ENCODE measurements at regions not wholly inside any gene's neighbourhood (a gene's known extent, or its start where the extent isn't known, plus 50 kb on each side); places are given as distances from the start of the nearest gene placed in this dataset.

- no peak for ATAC-seq
- Mint-ChIP-seq H3K9me3 (peaks cover 4 to 9% of the 10 kb centered on the region in 2 donors), H3K27me3 (peaks cover 8% of the 10 kb centered on the region), H3K4me3 (no peak overlapping the region), H3K27ac (no peak overlapping the region), H3K4me1 (no peaks in the 10 kb centered on the region)
- no peak for DNase-seq
These were observed 319.2 kb downstream of the SOX9 start for GRCh38 chr17:72439893-72440502.

DNA sequence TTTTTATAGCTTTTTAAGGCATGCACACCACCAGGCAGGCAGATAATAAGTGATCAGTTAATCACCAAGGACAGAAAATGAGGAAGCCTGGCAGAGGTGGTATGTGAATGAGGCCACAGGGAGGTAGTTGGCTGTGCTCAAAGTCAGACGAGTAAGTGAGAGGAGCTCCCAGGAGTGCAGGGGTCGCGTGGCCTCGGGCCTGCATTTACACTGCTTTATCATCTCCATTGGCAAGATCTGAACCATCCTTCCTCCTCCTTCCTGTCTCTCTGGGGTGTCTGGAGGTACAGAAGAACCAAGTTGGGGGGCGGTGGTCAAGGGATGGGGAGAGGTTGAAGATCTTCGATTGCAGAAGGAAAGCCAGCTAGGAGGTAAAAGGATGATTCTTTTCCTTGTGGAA lies 320.1 kb downstream of the SOX9 start:
- Mint-ChIP-seq H3K9me3 (peaks cover 4 to 9% of the 10 kb centered on the region in 2 donors), H3K27me3 (no peaks in the 10 kb centered on the region)

DNA sequence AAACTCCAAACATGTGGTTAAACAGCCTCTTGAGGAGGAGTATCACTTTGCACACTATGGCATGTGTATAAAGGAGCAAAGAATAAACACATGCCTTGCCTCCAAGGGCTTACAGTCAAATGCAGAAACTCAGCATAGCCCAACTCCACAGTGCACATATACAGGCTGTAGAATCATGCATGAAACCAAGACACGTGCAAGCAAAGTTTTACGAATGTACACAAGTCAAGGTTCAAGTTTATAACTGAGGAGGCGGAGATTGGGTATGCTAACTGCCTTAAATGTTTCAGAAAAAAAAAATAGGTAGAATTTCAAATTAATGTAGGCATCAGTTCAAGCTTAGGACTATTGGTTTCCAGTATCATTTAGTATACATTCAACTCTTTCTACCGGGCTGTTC lies 321.1 kb downstream of the SOX9 start:
- peaks cover 4 to 9% of the 10 kb centered on the region in 2 donors for H3K9me3 Mint-ChIP-seq
- no peaks in the 10 kb centered on the region for H3K27me3 Mint-ChIP-seq
- no peaks in the 10 kb centered on the region for H3K4me1 Mint-ChIP-seq
- no peak overlapping the region for H3K27ac Mint-ChIP-seq
- no peak overlapping the region for H3K4me3 Mint-ChIP-seq
- no peak for ATAC-seq
- no peak for DNase-seq

More for the DNA sequence above, 320.1 kb downstream of the SOX9 start:
- Mint-ChIP-seq H3K4me1 (no peaks in the 10 kb centered on the region), H3K27ac (no peak overlapping the region), H3K4me3 (no peak overlapping the region)
- ATAC-seq (no peak), DNase-seq (no peak)

GRCh38 chr17:72444517-72445054 lies 323.8 kb downstream of the SOX9 start:
- Mint-ChIP-seq H3K4me1 (no peaks in the 10 kb centered on the region), H3K27me3 (no peaks in the 10 kb centered on the region), H3K4me3 (no peak overlapping the region), H3K9me3 (peaks cover 4 to 6% of the 10 kb centered on the region in 2 donors), H3K27ac (no peak overlapping the region)
- DNase-seq (no peak), ATAC-seq (no peak)

DNA sequence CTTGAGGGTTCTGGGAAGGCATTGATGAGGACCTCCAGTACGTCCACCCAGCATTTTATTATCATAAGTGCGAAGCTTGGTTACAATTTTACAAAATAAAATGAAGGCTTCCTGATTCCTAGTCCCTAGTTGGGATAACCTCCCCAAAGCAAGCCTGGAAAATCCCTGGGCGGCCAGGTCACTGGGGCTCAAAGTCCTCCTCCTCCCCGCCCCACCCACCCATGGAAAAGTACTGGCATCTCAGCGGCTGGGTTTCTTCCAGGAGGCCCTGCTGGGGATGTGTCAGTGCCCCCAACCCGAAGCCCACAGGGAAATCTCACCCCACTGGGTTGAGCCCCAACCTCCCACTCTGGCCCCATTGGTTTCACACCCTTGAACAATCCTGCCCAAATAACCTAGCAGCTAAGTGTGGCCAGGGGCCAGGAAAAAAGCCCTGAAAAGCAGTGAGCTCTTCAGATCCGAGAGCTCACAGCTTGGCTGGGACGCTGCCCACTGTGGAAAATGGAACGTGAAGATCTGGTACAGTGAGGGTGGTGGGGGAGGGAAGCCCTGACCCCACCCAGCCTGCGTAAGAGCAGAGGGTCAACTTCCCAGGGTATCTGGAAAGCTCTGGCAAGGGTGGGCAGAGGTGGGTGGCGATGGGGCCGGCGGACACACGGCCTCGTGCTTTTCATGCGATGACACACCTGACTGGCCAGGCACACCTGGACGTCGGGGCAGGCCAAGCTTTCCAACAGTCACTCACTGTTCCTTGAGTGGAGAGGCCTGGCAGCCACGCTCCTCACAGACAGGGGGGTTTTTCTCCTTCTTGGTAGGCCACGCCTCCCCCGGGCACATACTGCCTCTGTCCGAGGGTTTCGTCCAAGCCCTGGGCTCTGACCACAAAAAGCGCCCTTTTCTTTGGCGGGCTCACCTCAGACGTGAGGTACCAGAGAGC lies 324.5 kb downstream of the SOX9 start:
- peaks cover 0 to under 1% of the 10 kb centered on the region in 2 donors for H3K9me3 Mint-ChIP-seq
- ATAC-seq (no peak), DNase-seq (no peak)
- no peak overlapping the region for H3K4me3 Mint-ChIP-seq
- H3K27ac Mint-ChIP-seq, result no peak overlapping the region
- H3K4me1 Mint-ChIP-seq, result no peaks in the 10 kb centered on the region
- no peaks in the 10 kb centered on the region for H3K27me3 Mint-ChIP-seq

DNA sequence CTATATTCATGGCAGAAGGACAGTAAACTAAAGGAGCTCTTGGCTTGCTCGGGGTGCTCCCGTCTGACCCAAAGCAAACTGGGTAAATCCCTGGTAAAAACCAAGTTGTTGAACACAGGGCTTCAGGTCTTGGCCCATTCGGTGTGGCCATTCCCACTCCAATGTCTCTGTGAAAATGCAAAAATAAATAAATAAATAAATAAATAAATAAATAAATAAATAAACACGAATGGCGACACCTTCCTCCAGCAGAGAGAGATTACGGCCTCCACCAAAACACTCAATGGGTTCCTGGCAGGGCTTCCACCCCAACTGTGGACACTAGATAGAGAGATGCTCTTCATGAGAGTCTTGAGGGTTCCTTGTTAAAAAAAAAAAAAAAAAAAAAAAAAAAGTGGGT lies 325.3 kb downstream of the SOX9 start:
- DNase-seq (no peak), ATAC-seq (no peak)
- no peaks in the 10 kb centered on the region for H3K4me1 Mint-ChIP-seq
- no peaks in the 10 kb centered on the region for H3K27me3 Mint-ChIP-seq
- H3K9me3 Mint-ChIP-seq, result peaks cover 0 to 3% of the 10 kb centered on the region in 2 donors
- H3K27ac Mint-ChIP-seq, result no peak overlapping the region
- no peak overlapping the region for H3K4me3 Mint-ChIP-seq

- DNase-seq (no peak), ATAC-seq (no peak)
- Mint-ChIP-seq H3K27ac (no peak overlapping the region), H3K4me1 (no peaks in the 10 kb centered on the region), H3K27me3 (no peaks in the 10 kb centered on the region), H3K4me3 (no peak overlapping the region), H3K9me3 (peaks cover 0 to 3% of the 10 kb centered on the region in 2 donors)
These were observed 325.9 kb downstream of the SOX9 start for GRCh38 chr17:72446525-72447250.

- Mint-ChIP-seq H3K27me3 (no peaks in the 10 kb centered on the region), H3K4me3 (no peak overlapping the region), H3K9me3 (peaks cover 0 to 3% of the 10 kb centered on the region in 2 donors), H3K27ac (no peak overlapping the region), H3K4me1 (no peaks in the 10 kb centered on the region)
- DNase-seq (no peak), ATAC-seq (no peak)
These were observed 326.4 kb downstream of the SOX9 start for GRCh38 chr17:72447251-72447640.

DNA sequence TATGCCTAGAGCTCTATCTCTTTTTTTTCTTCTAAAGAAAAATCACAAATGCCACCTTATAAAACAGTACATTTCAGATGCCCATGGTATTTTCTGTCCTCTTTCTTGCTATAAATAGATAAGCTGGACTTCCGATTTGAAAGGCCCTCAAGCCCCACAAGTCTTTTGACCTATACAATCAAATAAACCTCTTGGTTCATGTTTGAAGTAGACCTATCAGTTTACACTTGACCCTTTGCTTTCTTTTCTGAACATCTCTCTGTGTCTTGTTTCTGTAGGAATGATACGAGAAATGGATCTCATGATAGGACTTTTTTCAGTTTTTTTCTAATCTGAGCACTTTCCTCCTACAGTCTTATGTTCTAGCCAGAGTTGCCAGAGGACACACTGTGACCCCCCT lies 327.2 kb downstream of the SOX9 start:
- ATAC-seq, result no peak

GRCh38 chr17:72452286-72453173 lies 331.7 kb downstream of the SOX9 start:
- Mint-ChIP-seq H3K27me3 (no peaks in the 10 kb centered on the region), H3K4me3 (no peak overlapping the region), H3K4me1 (no peaks in the 10 kb centered on the region), H3K27ac (peak overlapping the region in 1 of 2 donors; percentile 34), H3K9me3 (peaks cover 0 to 3% of the 10 kb centered on the region in 2 donors)
- DNase-seq, result no peak
- no peak for ATAC-seq

More for the DNA sequence above, 327.2 kb downstream of the SOX9 start:
- Mint-ChIP-seq H3K9me3 (peaks cover 0 to 3% of the 10 kb centered on the region in 2 donors), H3K27me3 (no peaks in the 10 kb centered on the region), H3K4me3 (no peak overlapping the region), H3K27ac (no peak overlapping the region), H3K4me1 (no peaks in the 10 kb centered on the region)
- DNase-seq, result no peak

DNA sequence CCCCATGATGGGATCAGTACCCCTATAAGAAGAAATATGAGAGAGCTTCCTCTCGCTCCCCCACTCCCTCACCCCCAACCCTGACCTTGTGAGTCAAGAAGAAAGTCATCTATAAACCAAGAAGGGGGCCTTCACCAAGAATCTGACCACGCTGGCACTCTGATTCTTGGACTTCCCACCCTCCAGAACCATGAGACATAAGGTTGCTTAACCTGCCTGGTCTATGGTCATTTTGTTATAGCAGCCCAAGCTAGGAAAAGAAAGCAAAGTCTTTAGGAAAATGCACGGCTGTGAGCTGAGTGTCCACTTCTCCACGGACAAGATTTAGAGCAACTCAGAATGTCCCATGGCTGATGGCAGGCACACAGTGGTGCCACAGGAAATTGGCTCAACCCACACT lies 333.5 kb downstream of the SOX9 start:
- Mint-ChIP-seq H3K27ac (no peak overlapping the region), H3K4me3 (no peak overlapping the region), H3K9me3 (peaks cover 0 to 3% of the 10 kb centered on the region in 2 donors), H3K27me3 (no peaks in the 10 kb centered on the region), H3K4me1 (no peaks in the 10 kb centered on the region)
- ATAC-seq, result no peak
- DNase-seq, result no peak

- no peak for ATAC-seq
- Mint-ChIP-seq H3K27me3 (no peaks in the 10 kb centered on the region), H3K9me3 (peaks cover 0 to under 1% of the 10 kb centered on the region in 2 donors), H3K27ac (no peak overlapping the region), H3K4me1 (no peaks in the 10 kb centered on the region), H3K4me3 (no peak overlapping the region)
- no peak for DNase-seq
These were observed 334.7 kb downstream of the SOX9 start for GRCh38 chr17:72455562-72455961.

- DNase-seq, result no peak
These were observed 335.3 kb downstream of the SOX9 start for GRCh38 chr17:72456075-72456474.

GRCh38 chr17:72457712-72458111 lies 336.9 kb downstream of the SOX9 start:
- DNase-seq (no peak), ATAC-seq (no peak)
- no peak overlapping the region for H3K27ac Mint-ChIP-seq
- H3K27me3 Mint-ChIP-seq, result peaks cover 13% of the 10 kb centered on the region
- no peaks in the 10 kb centered on the region for H3K4me1 Mint-ChIP-seq
- no peaks in the 10 kb centered on the region for H3K9me3 Mint-ChIP-seq
- H3K4me3 Mint-ChIP-seq, result no peak overlapping the region

More at GRCh38 chr17:72456075-72456474, 335.3 kb downstream of the SOX9 start:
- H3K4me3 Mint-ChIP-seq, result no peak overlapping the region
- no peaks in the 10 kb centered on the region for H3K9me3 Mint-ChIP-seq
- ATAC-seq, result no peak
- no peak overlapping the region for H3K27ac Mint-ChIP-seq
- H3K4me1 Mint-ChIP-seq, result no peaks in the 10 kb centered on the region
- H3K27me3 Mint-ChIP-seq, result no peaks in the 10 kb centered on the region

- no peak overlapping the region for H3K27ac Mint-ChIP-seq
- no peaks in the 10 kb centered on the region for H3K9me3 Mint-ChIP-seq
- no peak for ATAC-seq
These were observed 337.5 kb downstream of the SOX9 start for GRCh38 chr17:72458301-72458700.

More at GRCh38 chr17:72458301-72458700, 337.5 kb downstream of the SOX9 start:
- Mint-ChIP-seq H3K4me3 (no peak overlapping the region), H3K27me3 (peaks cover 15% of the 10 kb centered on the region), H3K4me1 (no peaks in the 10 kb centered on the region)
- DNase-seq, result no peak
